Neural cell (in vitro differentiated cells): ENCODE measurements at regions not wholly inside any gene's neighbourhood (a gene's known extent, or its start where the extent isn't known, plus 50 kb on each side); places are given as distances from the start of the nearest gene placed in this dataset.

ENCODE experiments used
- H2AFZ ChIP-seq: fragments of 200-600, 300-800 bp; sonication (generic), shearing (Covaris generic); 2 replicates; pipeline ENCODE4 v1.6.0; 2014; ENCODE audit warnings: low read depth, mild to moderate bottlenecking, antibody characterized with exemption, low read length, moderate library complexity
- H3F3A ChIP-seq: fragments of 200-600 bp; shearing (Covaris generic); 2 replicates; pipeline ENCODE4 v1.6.1; 2016; ENCODE audit warnings: mild to moderate bottlenecking, moderate library complexity, mixed read lengths, antibody characterized with exemption, low read length; ENCODE audit not compliant: insufficient read depth, poor library complexity, severe bottlenecking
- H3K27ac ChIP-seq: fragments of 200-600, 300-800 bp; sonication (generic), shearing (Covaris generic); 2 replicates; pipeline ENCODE4 v1.5.1; 2014; ENCODE audit warnings: mild to moderate bottlenecking, low read length, moderate library complexity
- H3K27me3 ChIP-seq: fragments of 300-800, 200-600 bp; sonication (generic), shearing (Covaris generic); 2 replicates; pipeline ENCODE4 v1.6.0; 2014; ENCODE audit warnings: mild to moderate bottlenecking, low read depth, low read length, moderate library complexity; ENCODE audit not compliant: insufficient read depth
- H3K36me3 ChIP-seq: fragments of 300-800, 200-600 bp; sonication (generic), shearing (Covaris generic); 2 replicates; pipeline ENCODE4 v1.5.1; 2014; ENCODE audit warnings: mild to moderate bottlenecking, antibody characterized with exemption, low read length, moderate library complexity; ENCODE audit not compliant: insufficient read depth
- H3K4me2 ChIP-seq: fragments of 300-800, 200-600 bp; sonication (generic), shearing (Covaris generic); 2 replicates; pipeline ENCODE4 v1.6.0; 2014; ENCODE audit warnings: mild to moderate bottlenecking, low read length
- H3K4me3 ChIP-seq: fragments of 300-800, 200-600 bp; sonication (generic), shearing (Covaris generic); 2 replicates; pipeline ENCODE4 v1.5.1; 2014; ENCODE audit warnings: mild to moderate bottlenecking, low read length, moderate library complexity
- H3K79me2 ChIP-seq: fragments of 200-600 bp; shearing (Covaris generic); replicated peaks from 2 replicates; pipeline ENCODE4 v1.6.0; 2014; ENCODE audit warnings: mild to moderate bottlenecking, low read length, moderate library complexity; ENCODE audit not compliant: insufficient read depth
- H3K9ac ChIP-seq: fragments of 300-800, 200-600 bp; sonication (generic), shearing (Covaris generic); 2 replicates; pipeline ENCODE4 v1.6.1; 2016; ENCODE audit warnings: mild to moderate bottlenecking, low read length, mixed read lengths
- H3K9me2 ChIP-seq: fragments of 200-600 bp; shearing (Covaris generic); 2 replicates; pipeline ENCODE4 v1.6.1; 2016; ENCODE audit warnings: mild to moderate bottlenecking, low read length, mixed read lengths; ENCODE audit not compliant: insufficient read depth
- H3K9me3 ChIP-seq: fragments of 200-600, 300-800 bp; sonication (generic), shearing (Covaris generic); 2 replicates; pipeline ENCODE4 v1.6.1; 2016; ENCODE audit warnings: mild to moderate bottlenecking, mixed run types, low read length, moderate library complexity, mixed read lengths
- H4K20me1 ChIP-seq: fragments of 200-600 bp; shearing (Covaris generic); 2 replicates; pipeline ENCODE4 v1.6.1; 2016; ENCODE audit warnings: mild to moderate bottlenecking, mixed run types; ENCODE audit not compliant: insufficient read depth
- CTCF ChIP-seq: fragments of 450-650 bp; IDR thresholded peaks from 2 replicates; pipeline ENCODE4 v1.5.1; 2014; ENCODE audit warnings: antibody characterized with exemption, mild to moderate bottlenecking, moderate library complexity; ENCODE audit not compliant: poor library complexity, severe bottlenecking
- EP300 ChIP-seq: fragments of 450-650 bp; conservative IDR thresholded peaks from 2 replicates; pipeline ENCODE4 v1.6.1; 2014; ENCODE audit warnings: antibody characterized with exemption, mild to moderate bottlenecking, moderate library complexity; ENCODE audit not compliant: poor library complexity, severe bottlenecking
- EZH2 ChIP-seq: fragments of 200-600, 300-800 bp; shearing (Covaris generic), sonication (generic); IDR thresholded peaks from 2 replicates; pipeline ENCODE4 v1.6.1; 2014; ENCODE audit warnings: antibody characterized with exemption, low read length, borderline replicate concordance, mild to moderate bottlenecking; ENCODE audit not compliant: insufficient read depth, poor library complexity, severe bottlenecking
- MXI1 ChIP-seq: fragments of 450-650 bp; conservative IDR thresholded peaks from 2 replicates; pipeline ENCODE4 v1.6.1; 2014; ENCODE audit warnings: antibody characterized with exemption, mild to moderate bottlenecking; ENCODE audit not compliant: poor library complexity, severe bottlenecking
- POLR2AphosphoS5 ChIP-seq: IDR thresholded peaks from 2 replicates; pipeline ENCODE4 v1.6.1; 2012
- RAD21 ChIP-seq: fragments of 450-650 bp; conservative IDR thresholded peaks from 2 replicates; pipeline ENCODE4 v1.6.1; 2014; ENCODE audit warnings: antibody characterized with exemption, mild to moderate bottlenecking, moderate library complexity
- SMC3 ChIP-seq: fragments of 450-650 bp; conservative IDR thresholded peaks from 2 replicates; pipeline ENCODE4 v1.6.1; 2014; ENCODE audit warnings: antibody characterized with exemption, mild to moderate bottlenecking, moderate library complexity; ENCODE audit not compliant: poor library complexity
- TAF1 ChIP-seq: IDR thresholded peaks from 2 replicates; pipeline ENCODE4 v1.6.1; 2012; ENCODE audit warnings: low read depth
- TF ChIP-seq, protein P1 (sequence below): IDR thresholded peaks from 2 replicates; pipeline ENCODE4 v1.6.1; 2012; ENCODE audit warnings: borderline replicate concordance

DNA sequence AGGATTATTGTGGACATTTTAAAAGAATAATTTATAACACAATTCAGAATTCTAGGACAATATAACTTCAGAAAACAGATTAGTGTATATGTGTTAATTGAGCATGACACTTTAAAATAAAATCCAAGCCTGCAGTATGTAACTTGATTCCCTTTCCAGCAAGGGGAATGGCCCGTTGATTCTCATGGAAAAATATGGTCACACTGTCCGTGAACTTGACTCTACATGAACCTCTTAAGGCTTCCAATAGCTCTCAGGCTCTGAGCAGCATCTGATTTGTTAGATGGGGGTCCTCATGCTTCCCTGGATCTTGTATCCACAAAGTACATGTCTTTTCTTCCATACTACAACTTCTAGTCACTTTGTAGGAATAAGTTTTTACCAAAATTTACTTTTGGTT lies 85.5 kb upstream of the AKR1E2 start:
- Histone ChIP-seq H3K9ac (no peak overlapping the region), H3K36me3 (no peaks in the 10 kb centered on the region), H3K27me3 (no peaks in the 10 kb centered on the region), H3K79me2 (no peaks in the 10 kb centered on the region), H3F3A (no peaks in the 10 kb centered on the region), H3K9me2 (no peaks in the 10 kb centered on the region), H3K4me3 (no peak overlapping the region), H4K20me1 (no peaks in the 10 kb centered on the region), H2AFZ (no peak overlapping the region), H3K9me3 (no peaks in the 10 kb centered on the region), H3K27ac (no peak overlapping the region), H3K4me2 (no peak overlapping the region)
- TF ChIP-seq EP300 (no peak), TAF1 (no peak), EZH2 (no peak), CTCF (no peak), SMC3 (no peak), RAD21 (no peak), POLR2AphosphoS5 (no peak), MXI1 (no peak)
- TF ChIP-seq, protein P1, sequence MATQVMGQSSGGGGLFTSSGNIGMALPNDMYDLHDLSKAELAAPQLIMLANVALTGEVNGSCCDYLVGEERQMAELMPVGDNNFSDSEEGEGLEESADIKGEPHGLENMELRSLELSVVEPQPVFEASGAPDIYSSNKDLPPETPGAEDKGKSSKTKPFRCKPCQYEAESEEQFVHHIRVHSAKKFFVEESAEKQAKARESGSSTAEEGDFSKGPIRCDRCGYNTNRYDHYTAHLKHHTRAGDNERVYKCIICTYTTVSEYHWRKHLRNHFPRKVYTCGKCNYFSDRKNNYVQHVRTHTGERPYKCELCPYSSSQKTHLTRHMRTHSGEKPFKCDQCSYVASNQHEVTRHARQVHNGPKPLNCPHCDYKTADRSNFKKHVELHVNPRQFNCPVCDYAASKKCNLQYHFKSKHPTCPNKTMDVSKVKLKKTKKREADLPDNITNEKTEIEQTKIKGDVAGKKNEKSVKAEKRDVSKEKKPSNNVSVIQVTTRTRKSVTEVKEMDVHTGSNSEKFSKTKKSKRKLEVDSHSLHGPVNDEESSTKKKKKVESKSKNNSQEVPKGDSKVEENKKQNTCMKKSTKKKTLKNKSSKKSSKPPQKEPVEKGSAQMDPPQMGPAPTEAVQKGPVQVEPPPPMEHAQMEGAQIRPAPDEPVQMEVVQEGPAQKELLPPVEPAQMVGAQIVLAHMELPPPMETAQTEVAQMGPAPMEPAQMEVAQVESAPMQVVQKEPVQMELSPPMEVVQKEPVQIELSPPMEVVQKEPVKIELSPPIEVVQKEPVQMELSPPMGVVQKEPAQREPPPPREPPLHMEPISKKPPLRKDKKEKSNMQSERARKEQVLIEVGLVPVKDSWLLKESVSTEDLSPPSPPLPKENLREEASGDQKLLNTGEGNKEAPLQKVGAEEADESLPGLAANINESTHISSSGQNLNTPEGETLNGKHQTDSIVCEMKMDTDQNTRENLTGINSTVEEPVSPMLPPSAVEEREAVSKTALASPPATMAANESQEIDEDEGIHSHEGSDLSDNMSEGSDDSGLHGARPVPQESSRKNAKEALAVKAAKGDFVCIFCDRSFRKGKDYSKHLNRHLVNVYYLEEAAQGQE: no peak

GRCh38 chr10:4736608-4737007 lies 89.4 kb upstream of the AKR1E2 start:
- H3K4me2 ChIP-seq: no peak overlapping the region
- no peaks in the 10 kb centered on the region for H3K27me3 ChIP-seq
- no peaks in the 10 kb centered on the region for H3F3A ChIP-seq
- H3K9me3 ChIP-seq: no peaks in the 10 kb centered on the region
- H3K4me3 ChIP-seq: no peak overlapping the region
- H3K9me2 ChIP-seq: no peaks in the 10 kb centered on the region
- no peak overlapping the region for H3K27ac ChIP-seq
- H3K79me2 ChIP-seq: no peaks in the 10 kb centered on the region
- no peak overlapping the region for H2AFZ ChIP-seq
- no peak for TF ChIP-seq CTCF
- H3K9ac ChIP-seq: no peak overlapping the region
- H4K20me1 ChIP-seq: no peaks in the 10 kb centered on the region
- H3K36me3 ChIP-seq: no peaks in the 10 kb centered on the region
